ENCODE measurements at regions not wholly inside any gene's neighbourhood (a gene's known extent, or its start where the extent isn't known, plus 50 kb on each side); places are given as distances from the start of the nearest gene placed in this dataset.
"Not testable (repeated sequence)": the region's sequence is repeated elsewhere in the genome, so short reads cannot be mapped to it uniquely, and the experiment has no call there.

DNA sequence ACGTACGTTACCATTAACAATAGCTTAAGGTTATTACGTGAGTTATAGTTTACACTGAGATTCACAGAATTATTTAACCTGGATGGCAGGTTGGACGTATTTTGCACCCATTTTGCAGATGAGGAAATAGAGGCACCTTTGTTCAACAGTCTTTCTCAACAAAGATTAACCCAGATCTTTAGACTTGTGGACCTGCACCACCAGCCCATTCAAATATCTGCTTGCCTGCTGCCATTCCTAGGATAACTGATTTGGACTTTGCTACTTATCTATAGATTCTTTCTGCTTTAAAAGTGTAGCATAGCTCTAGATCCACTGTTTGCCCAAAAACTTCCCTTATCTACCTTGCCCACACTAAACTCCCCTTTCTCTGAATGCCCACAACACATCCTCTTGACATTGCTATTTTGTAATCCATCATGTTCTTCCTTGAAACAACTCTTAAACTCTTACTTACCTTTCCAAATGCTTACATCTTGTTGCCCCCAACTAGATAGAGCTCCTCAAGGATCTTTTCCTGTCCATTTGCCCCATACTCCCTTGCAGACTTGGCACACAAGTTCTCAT, 56.4 kb upstream of the TNFAIP3 start:
- no peak for DNase-seq

GRCh38 chr6:137811121-137811915, 55.7 kb upstream of the TNFAIP3 start:
- no peak for DNase-seq

DNA sequence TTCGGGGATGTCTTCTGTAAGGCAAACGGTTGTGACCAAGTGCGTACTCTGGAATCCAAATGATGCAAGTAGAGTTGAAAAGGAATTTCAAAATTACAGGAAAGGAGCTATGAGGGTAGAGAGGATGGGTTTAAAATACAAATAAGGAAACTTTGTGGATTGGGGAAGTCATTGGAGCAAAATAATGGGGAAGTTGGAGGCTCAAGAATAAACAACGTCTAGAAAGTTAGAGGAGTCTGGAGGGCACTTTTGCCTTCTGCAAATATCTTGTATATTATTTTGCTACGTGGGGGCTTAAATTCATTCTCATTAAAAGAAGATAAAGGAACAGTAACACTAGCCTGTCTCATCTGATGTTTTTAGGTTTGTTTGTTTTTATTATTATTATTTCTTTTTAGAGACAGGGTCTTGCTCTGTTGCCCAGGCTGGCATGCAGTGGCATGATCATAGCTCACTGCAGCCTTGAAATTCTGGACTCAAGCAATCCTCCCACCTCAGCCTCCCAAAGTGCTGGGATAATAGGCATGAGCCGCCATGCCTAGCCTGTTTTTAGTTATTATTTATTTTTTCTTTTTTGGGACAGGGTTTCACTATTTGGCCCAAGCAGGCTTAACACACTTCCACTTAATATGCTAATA, 55.0 kb upstream of the TNFAIP3 start:
- no peak for DNase-seq

- DNase-seq = no peak
These were observed 53.6 kb upstream of the TNFAIP3 start for GRCh38 chr6:137813308-137813970.

GRCh38 chr6:137814030-137814429, 53.0 kb upstream of the TNFAIP3 start:
- not testable (repeated sequence) for DNase-seq

- DNase-seq = no peak
These were observed 51.4 kb upstream of the TNFAIP3 start for GRCh38 chr6:137815692-137816091.

- no peak for DNase-seq
These were observed 50.9 kb upstream of the TNFAIP3 start for GRCh38 chr6:137816133-137816579.

DNA sequence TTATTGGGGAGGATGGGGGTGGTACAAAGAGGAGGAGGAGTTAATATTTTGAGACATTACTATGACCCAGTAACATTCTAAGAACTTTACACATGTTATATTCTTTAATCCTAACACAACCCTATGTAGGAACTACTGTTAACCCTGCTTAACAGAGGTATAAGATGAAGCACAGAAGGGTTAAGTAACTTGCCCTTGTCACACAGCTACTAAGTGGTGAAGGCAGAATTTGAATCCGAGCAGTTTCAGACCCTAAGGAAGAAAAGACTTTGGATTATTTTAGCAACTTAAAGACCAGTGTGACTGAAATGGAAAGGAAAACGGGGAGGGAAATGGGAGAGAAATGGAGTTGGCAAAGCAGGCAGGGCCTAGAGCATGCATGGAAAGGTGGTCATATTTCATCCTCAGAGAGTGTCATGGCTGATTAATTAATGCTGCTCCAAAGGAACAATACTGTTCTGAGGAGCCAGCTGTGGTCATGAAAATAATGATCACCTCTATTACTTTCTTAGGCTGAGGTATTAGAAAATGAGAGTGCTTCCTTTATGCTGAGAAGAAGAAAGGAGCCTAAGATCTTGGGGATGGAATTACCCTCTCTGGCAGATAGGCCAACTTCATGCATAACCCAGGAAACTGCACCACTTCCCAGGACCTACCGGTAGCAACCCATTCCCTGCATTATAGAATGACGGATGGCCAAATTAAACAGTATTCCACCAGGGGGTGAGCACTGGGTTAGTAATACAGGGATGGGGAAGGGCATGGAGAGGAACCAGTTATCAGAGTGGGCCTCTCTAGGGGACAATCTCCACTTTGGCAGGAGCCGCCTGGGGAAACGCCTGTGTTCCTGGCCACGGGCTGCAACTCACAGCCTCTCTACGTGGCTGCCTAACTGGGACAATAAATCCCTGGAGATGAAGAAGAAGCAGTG, 50.1 kb upstream of the TNFAIP3 start:
- no peak for DNase-seq
